OCI-LY3 (cell line): ENCODE measurements at regions not wholly inside any gene's neighbourhood (a gene's known extent, or its start where the extent isn't known, plus 50 kb on each side); places are given as distances from the start of the nearest gene placed in this dataset.

Source experiments
- CTCF ChIP-seq: fragments of 200-600, 300-600 bp; sonication (generic); IDR thresholded peaks from 2 replicates; pipeline ENCODE4 v1.5.1; 2014; ENCODE audit warnings: antibody characterized with exemption, low read length, low read depth
- EZH2phosphoT487 ChIP-seq: fragments of 200-600 bp; shearing (Covaris generic); IDR thresholded peaks from 2 replicates; pipeline ENCODE4 v1.6.1; 2018; ENCODE audit warnings: antibody characterized with exemption, mixed run types, low read depth

GRCh38 chr12:128191380-128191779, 75.6 kb upstream of the TMEM132C start:
- TF ChIP-seq CTCF (no peak), EZH2phosphoT487 (no peak)
